ENCODE measurements at regions not wholly inside any gene's neighbourhood (a gene's known extent, or its start where the extent isn't known, plus 50 kb on each side); places are given as distances from the start of the nearest gene placed in this dataset.

- no peak for TF ChIP-seq CTCF (conservative IDR thresholded peaks at IDR 0.05 in 1 of 2, IDR thresholded peaks at IDR 0.05 in 1 of 2; ENCODE audit: low read depth in 1 of 2, low read length in 2 of 2)
- no peak for TF ChIP-seq EZH2 (IDR thresholded peaks at IDR 0.05; ENCODE audit: low read length, missing control alignments)
Measured at GRCh38 chr9:113785334-113785733, 90.8 kb upstream of the ZNF618 start.

Measured in fibroblast of lung (primary cell).